Parathyroid adenoma (tissue), 2 donors: ENCODE measurements at regions not wholly inside any gene's neighbourhood (a gene's known extent, or its start where the extent isn't known, plus 50 kb on each side); places are given as distances from the start of the nearest gene placed in this dataset.

ENCODE experiments used
- H2AFZ ChIP-seq: fragments of 300-600 bp; sonication (generic); one replicate; pipeline ENCODE4 v1.7.0; 2017; ENCODE audit warnings: antibody characterized with exemption, mild to moderate bottlenecking
- H3K27ac ChIP-seq: fragments of 300-600 bp; sonication (generic); one replicate; pipeline ENCODE4 v1.7.0; 2017
- H3K27me3 ChIP-seq: fragments of 300-600 bp; sonication (generic); one replicate; pipeline ENCODE4 v1.7.0; 2017; ENCODE audit warnings: low read length; ENCODE audit not compliant: control insufficient read depth, insufficient read depth
- H3K36me3 ChIP-seq: fragments of 300-600 bp; sonication (generic); one replicate; pipeline ENCODE4 v1.7.0; 2017; ENCODE audit warnings: low read length; ENCODE audit not compliant: control insufficient read depth, insufficient read depth
- H3K4me1 ChIP-seq: fragments of 300-600 bp; sonication (generic); one replicate; pipeline ENCODE4 v1.7.0; 2017; ENCODE audit warnings: control low read depth
- H3K4me2 ChIP-seq: fragments of 300-600 bp; sonication (generic); one replicate; pipeline ENCODE4 v1.7.0; 2017; ENCODE audit warnings: low read length
- H3K4me3 ChIP-seq: fragments of 300-600 bp; sonication (generic); one replicate; pipeline ENCODE4 v1.7.0; 2017; ENCODE audit warnings: low read depth, low read length
- H3K79me2 ChIP-seq: fragments of 300-600 bp; sonication (generic); one replicate; pipeline ENCODE4 v1.7.0; 2017; ENCODE audit warnings: control low read depth
- H3K9ac ChIP-seq: fragments of 300-600 bp; sonication (generic); one replicate; pipeline ENCODE4 v1.7.0; 2017; ENCODE audit warnings: mild to moderate bottlenecking
- H3K9me3 ChIP-seq: fragments of 300-600 bp; sonication (generic); one replicate; pipeline ENCODE4 v1.7.0; 2017; ENCODE audit warnings: low read length; ENCODE audit not compliant: control insufficient read depth
- CTCF ChIP-seq: fragments of 300-600 bp; sonication (generic); IDR thresholded peaks from one replicate; pipeline ENCODE4 v1.7.0; 2017; ENCODE audit warnings: antibody characterized with exemption, mild to moderate bottlenecking
- donor health status: primary hyperparathyroidism.

GRCh38 chr3:55167586-55168317 lies 239.9 kb upstream of the LRTM1 start:
- TF ChIP-seq CTCF: no peak
- H3K79me2 ChIP-seq: no peaks in the 10 kb centered on the region
- H3K27ac ChIP-seq: no peak overlapping the region
- H2AFZ ChIP-seq: no peak overlapping the region
- H3K4me2 ChIP-seq: no peak overlapping the region
- no peaks in the 10 kb centered on the region for H3K36me3 ChIP-seq
- no peaks in the 10 kb centered on the region for H3K9me3 ChIP-seq
- no peaks in the 10 kb centered on the region for H3K27me3 ChIP-seq
- no peak overlapping the region for H3K9ac ChIP-seq
- H3K4me1 ChIP-seq: no peaks in the 10 kb centered on the region
- no peak overlapping the region for H3K4me3 ChIP-seq

GRCh38 chr3:55166576-55167555 lies 239.0 kb upstream of the LRTM1 start:
- no peaks in the 10 kb centered on the region for H3K4me1 ChIP-seq
- no peaks in the 10 kb centered on the region for H3K9me3 ChIP-seq
- no peaks in the 10 kb centered on the region for H3K27me3 ChIP-seq
- no peak overlapping the region for H3K4me3 ChIP-seq
- no peaks in the 10 kb centered on the region for H3K36me3 ChIP-seq
- H3K79me2 ChIP-seq: no peaks in the 10 kb centered on the region
- TF ChIP-seq CTCF: no peak
- H3K27ac ChIP-seq: no peak overlapping the region
- no peak overlapping the region for H3K9ac ChIP-seq
- no peak overlapping the region for H3K4me2 ChIP-seq
- H2AFZ ChIP-seq: no peak overlapping the region

GRCh38 chr3:55165704-55166405 lies 238.0 kb upstream of the LRTM1 start:
- Histone ChIP-seq H3K27ac (no peak overlapping the region), H3K9ac (no peak overlapping the region), H3K4me3 (no peak overlapping the region), H3K4me1 (no peaks in the 10 kb centered on the region), H3K4me2 (no peak overlapping the region), H3K27me3 (no peaks in the 10 kb centered on the region), H3K36me3 (no peaks in the 10 kb centered on the region), H2AFZ (no peak overlapping the region), H3K9me3 (no peaks in the 10 kb centered on the region), H3K79me2 (no peaks in the 10 kb centered on the region)
- TF ChIP-seq CTCF: no peak

DNA sequence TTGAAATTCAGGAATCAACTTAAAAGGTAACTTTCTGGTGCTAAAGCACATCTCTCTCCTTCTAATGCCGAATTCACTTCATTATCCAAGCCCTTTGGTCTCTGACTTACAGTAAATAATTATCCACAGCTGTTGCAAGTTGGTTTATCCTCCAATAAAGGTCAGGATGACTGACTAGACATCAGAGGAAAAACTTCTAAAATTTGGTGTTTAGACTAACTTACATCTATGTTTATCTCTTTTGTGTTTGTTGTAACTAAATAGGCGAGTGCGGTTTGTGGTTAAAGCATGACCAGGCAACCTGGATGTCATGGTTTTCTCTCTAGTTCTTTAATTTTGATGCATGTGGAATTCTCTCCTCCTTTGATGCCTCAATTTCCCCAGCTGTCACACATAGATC lies 237.4 kb upstream of the LRTM1 start:
- Histone ChIP-seq H3K4me2 (no peak overlapping the region), H3K9me3 (no peaks in the 10 kb centered on the region), H3K27me3 (no peaks in the 10 kb centered on the region), H3K79me2 (no peaks in the 10 kb centered on the region), H3K36me3 (no peaks in the 10 kb centered on the region), H3K9ac (no peak overlapping the region), H3K4me3 (no peak overlapping the region), H3K27ac (no peak overlapping the region), H3K4me1 (no peaks in the 10 kb centered on the region), H2AFZ (no peak overlapping the region)
- TF ChIP-seq CTCF: no peak
